Sigmoid colon (tissue), 4 donors: ENCODE measurements at regions not wholly inside any gene's neighbourhood (a gene's known extent, or its start where the extent isn't known, plus 50 kb on each side); places are given as distances from the start of the nearest gene placed in this dataset.

ENCODE experiments used
- CTCF ChIP-seq, 4 experiments: fragments of 450-650 bp in 3 of 4; fragments of 200-600 bp in 1 of 4; IDR thresholded peaks; one replicate each; pipeline ENCODE4 v1.5.1; 2016 to 2019; ENCODE audit warnings: antibody characterized with exemption in 4 of 4, mild to moderate bottlenecking in 3 of 4, moderate library complexity in 2 of 4
- EP300 ChIP-seq, 4 donors: sonication (generic); formaldehyde crosslinking; IDR thresholded peaks; one replicate each; pipeline ENCODE4 v1.6.1; 2017; ENCODE audit warnings: antibody characterized with exemption in 4 of 4
- POLR2A ChIP-seq, 2 donors: fragments of 450-650 bp; IDR thresholded peaks; one replicate each; pipeline ENCODE4 v1.6.1; 2016; ENCODE audit warnings: antibody characterized with exemption in 2 of 2, mild to moderate bottlenecking in 2 of 2, moderate library complexity in 2 of 2
- POLR2AphosphoS5 ChIP-seq, 4 donors: sonication (generic); formaldehyde crosslinking; IDR thresholded peaks; one replicate each; pipeline ENCODE4 v1.6.1; 2017; ENCODE audit warnings: antibody characterized with exemption in 4 of 4

GRCh38 chr3:147977001-147977400 is 567.8 kb downstream of the ZIC1 start:
- TF ChIP-seq CTCF (IDR thresholded peaks at IDR 0.05) (no peak), POLR2A (IDR thresholded peaks at IDR 0.05) (no peak), POLR2AphosphoS5 (IDR thresholded peaks at IDR 0.05) (no peak), EP300 (IDR thresholded peaks at IDR 0.05) (no peak)
